ENCODE measurements at regions not wholly inside any gene's neighbourhood (a gene's known extent, or its start where the extent isn't known, plus 50 kb on each side); places are given as distances from the start of the nearest gene placed in this dataset.
A peak's percentile ranks its signal among the peaks of the same experiment; 100 is the strongest.
"Not testable (repeated sequence)": the region's sequence is repeated elsewhere in the genome, so short reads cannot be mapped to it uniquely, and the experiment has no call there.

- Histone ChIP-seq H3K27ac (no peak overlapping the region), H3K4me3 (no peak overlapping the region)
- no peak for DNase-seq (ENCODE audit: low spot score)
- TF ChIP-seq, protein P1, sequence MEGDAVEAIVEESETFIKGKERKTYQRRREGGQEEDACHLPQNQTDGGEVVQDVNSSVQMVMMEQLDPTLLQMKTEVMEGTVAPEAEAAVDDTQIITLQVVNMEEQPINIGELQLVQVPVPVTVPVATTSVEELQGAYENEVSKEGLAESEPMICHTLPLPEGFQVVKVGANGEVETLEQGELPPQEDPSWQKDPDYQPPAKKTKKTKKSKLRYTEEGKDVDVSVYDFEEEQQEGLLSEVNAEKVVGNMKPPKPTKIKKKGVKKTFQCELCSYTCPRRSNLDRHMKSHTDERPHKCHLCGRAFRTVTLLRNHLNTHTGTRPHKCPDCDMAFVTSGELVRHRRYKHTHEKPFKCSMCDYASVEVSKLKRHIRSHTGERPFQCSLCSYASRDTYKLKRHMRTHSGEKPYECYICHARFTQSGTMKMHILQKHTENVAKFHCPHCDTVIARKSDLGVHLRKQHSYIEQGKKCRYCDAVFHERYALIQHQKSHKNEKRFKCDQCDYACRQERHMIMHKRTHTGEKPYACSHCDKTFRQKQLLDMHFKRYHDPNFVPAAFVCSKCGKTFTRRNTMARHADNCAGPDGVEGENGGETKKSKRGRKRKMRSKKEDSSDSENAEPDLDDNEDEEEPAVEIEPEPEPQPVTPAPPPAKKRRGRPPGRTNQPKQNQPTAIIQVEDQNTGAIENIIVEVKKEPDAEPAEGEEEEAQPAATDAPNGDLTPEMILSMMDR (IDR thresholded peaks at IDR 0.05): no peak
These were observed 80.8 kb downstream of the EOMES start for GRCh38 chr3:27641271-27641800.

GRCh38 chr3:27639271-27639670, 82.9 kb downstream of the EOMES start:
- Histone ChIP-seq H3K4me3 (no peak overlapping the region), H3K27ac (peak overlapping the region in 1 of 2 donors; percentile 8)
- no peak for DNase-seq (ENCODE audit: low spot score)
- TF ChIP-seq, protein P1 (IDR thresholded peaks at IDR 0.05): no peak

DNA sequence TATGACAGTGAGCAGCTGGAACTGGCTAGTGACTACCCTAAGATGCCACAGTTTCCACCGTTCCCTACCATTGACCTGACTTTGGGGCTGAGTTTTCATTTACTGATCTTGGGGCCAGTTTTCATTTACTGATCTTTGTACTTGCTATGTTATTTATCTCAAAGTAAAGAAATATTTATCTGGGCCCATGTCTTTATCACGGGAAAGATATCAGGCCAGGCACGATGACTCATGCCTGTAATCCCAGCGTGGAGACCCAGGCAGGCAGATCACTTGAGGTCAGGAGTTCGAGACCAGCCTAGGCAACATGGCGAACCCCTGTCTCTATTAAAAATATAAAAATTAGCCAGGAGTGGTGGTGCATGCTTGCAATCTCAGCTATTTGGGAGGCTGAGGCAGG, 83.5 kb downstream of the EOMES start:
- TF ChIP-seq, protein P1 (IDR thresholded peaks at IDR 0.05): no peak
- no peak for DNase-seq (ENCODE audit: low spot score)
- Histone ChIP-seq H3K27ac (peak overlapping the region; percentile 66 to 77), H3K4me3 (no peak overlapping the region)

- TF ChIP-seq, protein P1 (IDR thresholded peaks at IDR 0.05): no peak
- no peak for DNase-seq (ENCODE audit: low spot score)
- Histone ChIP-seq H3K4me3 (no peak overlapping the region), H3K27ac (peak overlapping the region; percentile 66 to 77)
These were observed 84.7 kb downstream of the EOMES start for GRCh38 chr3:27637346-27637995.

GRCh38 chr3:27635006-27635405, 87.1 kb downstream of the EOMES start:
- H3K27ac ChIP-seq: peak overlapping the region; percentile 78 to 96
- not testable (repeated sequence) for H3K4me3 ChIP-seq; DNase-seq (ENCODE audit: low spot score)

- DNase-seq (ENCODE audit: low spot score): no peak
- Histone ChIP-seq H3K4me3 (peak overlapping the region; percentile 78), H3K27ac (peak overlapping the region; percentile 78 to 96)
- TF ChIP-seq, protein P1 (IDR thresholded peaks at IDR 0.05): no peak
These were observed 88.9 kb downstream of the EOMES start for GRCh38 chr3:27633224-27633545.

DNA sequence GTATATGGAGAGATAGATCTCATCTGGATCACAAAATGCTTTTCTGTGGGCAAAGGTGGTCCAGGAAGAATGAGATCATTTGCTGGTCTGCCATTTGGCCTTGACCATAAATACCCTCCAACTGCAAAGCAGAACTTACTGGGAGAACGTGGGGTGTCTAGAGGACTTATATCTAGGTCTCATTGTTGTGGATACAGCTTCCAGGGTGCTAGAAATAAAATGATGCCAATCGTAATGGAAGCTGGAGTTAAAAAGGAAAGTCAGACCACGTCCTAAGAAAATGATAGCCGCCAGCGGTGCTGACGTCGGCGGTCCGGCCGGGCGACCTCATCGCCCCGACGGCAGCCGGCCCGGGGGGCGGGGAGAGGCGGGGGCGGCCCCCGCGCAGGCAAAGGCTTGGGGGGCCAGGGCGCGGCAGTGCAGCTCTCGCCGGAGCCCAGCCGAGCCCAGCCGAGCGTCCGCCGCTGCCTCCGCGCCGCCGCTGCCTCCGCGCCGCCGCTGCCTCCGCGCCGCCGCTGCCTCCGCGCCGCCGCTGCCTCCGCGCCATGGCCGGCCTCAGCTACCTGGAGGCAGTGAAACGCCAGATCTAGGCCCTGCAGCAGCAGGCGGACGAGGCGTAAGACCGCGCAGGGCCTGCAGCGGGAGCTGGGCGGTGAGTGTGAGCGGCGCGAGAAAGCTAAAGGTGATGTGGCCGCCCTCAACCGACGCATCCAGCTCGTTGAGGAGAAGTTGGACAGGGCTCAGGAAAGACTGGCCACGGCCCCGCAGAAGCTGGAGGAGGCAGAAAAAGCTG, 89.5 kb downstream of the EOMES start:
- peak overlapping the region; percentile 78 for H3K4me3 ChIP-seq
- TF ChIP-seq, protein P1 (IDR thresholded peaks at IDR 0.05): no peak
- peak; percentile 77 for DNase-seq (ENCODE audit: low spot score)
- peak overlapping the region; percentile 78 to 96 for H3K27ac ChIP-seq

All from coronary artery (tissue), 2 donors.